Uterus (tissue), 3 donors: ENCODE measurements at regions not wholly inside any gene's neighbourhood (a gene's known extent, or its start where the extent isn't known, plus 50 kb on each side); places are given as distances from the start of the nearest gene placed in this dataset. TPM values are rescaled to one million over a fixed set of nuclear protein-coding genes. Genes with fewer than 3 reads are reported as not detected.

Experiments used
- DNase-seq, 2 donors: peaks; one replicate each; pipeline ENCODE4 v3.0.0-alpha.2; 2019 to 2020
- H3K27ac ChIP-seq, 2 donors: fragments of 200-600 bp; sonication (generic); 1 replicate in 1 of 2; 2 replicates in 1 of 2; pipeline ENCODE4 v1.5.1; 2016 to 2018
- H3K27me3 ChIP-seq, 2 donors: fragments of 200-600 bp; sonication (generic); one replicate each; pipeline ENCODE4 v1.5.1; 2018 to 2019; ENCODE audit warnings: control low read depth in 1 of 2
- H3K36me3 ChIP-seq, 2 donors: fragments of 200-600 bp; sonication (generic); one replicate each; pipeline ENCODE4 v1.5.1; 2019; ENCODE audit warnings: control low read depth in 1 of 2
- H3K4me1 ChIP-seq, 2 donors: fragments of 200-600 bp; sonication (generic); one replicate each; pipeline ENCODE4 v1.5.1; 2018 to 2019; ENCODE audit warnings: control low read depth in 1 of 2
- H3K4me3 ChIP-seq, 2 donors: fragments of 200-600 bp; sonication (generic); 1 replicate in 1 of 2; 2 replicates in 1 of 2; pipeline ENCODE4 v1.5.1; 2018 to 2019; ENCODE audit warnings: mild to moderate bottlenecking in 1 of 2
- H3K9me3 ChIP-seq, 2 donors: fragments of 200-600 bp; sonication (generic); one replicate each; pipeline ENCODE4 v1.5.1; 2019; ENCODE audit warnings: control low read depth in 1 of 2
- CTCF ChIP-seq, 4 experiments: fragments of 200-600 bp in 2 of 4; fragments of 450-650 bp in 2 of 4; sonication (generic) in 2 of 4; IDR thresholded peaks; one replicate each; pipeline ENCODE4 v1.5.1; 2016 to 2019; ENCODE audit warnings: antibody characterized with exemption in 4 of 4, mild to moderate bottlenecking in 2 of 4, moderate library complexity in 1 of 4
- POLR2A ChIP-seq, 2 donors: fragments of 450-650 bp; IDR thresholded peaks; one replicate each; pipeline ENCODE4 v1.6.1; 2016; ENCODE audit warnings: antibody characterized with exemption in 2 of 2, mild to moderate bottlenecking in 1 of 2, moderate library complexity in 1 of 2
- intact Hi-C: fragments of 100-400 bp; cut with DNase I; formaldehyde crosslinking; loops from one replicate; pipeline ENCODE4 v1.15.1; 2023; ENCODE audit warnings: low total_unique reads
- small RNA-seq: library from RNA; depleted of rRNA; stranded (forward); fragments of <200 nt; gene quantifications from one replicate; pipeline ENCODE3, GENCODE V24; 2016
- donor health status: DM: yes; HTN: yes; CAD: no.

- Histone ChIP-seq H3K4me1 (no peaks in the 10 kb centered on the region), H3K9me3 (no peaks in the 10 kb centered on the region), H3K4me3 (no peak overlapping the region), H3K36me3 (no peaks in the 10 kb centered on the region), H3K27me3 (no peaks in the 10 kb centered on the region), H3K27ac (no peak overlapping the region)
- no peak for DNase-seq
- TF ChIP-seq CTCF (IDR thresholded peaks at IDR 0.05): no peak
- TF ChIP-seq POLR2A (IDR thresholded peaks at IDR 0.05): no peak
- intact Hi-C loops: no loop called here
These were observed 51.1 kb upstream of the RBM15 start for GRCh38 chr1:110288111-110288510.

Small RNA genes in the stretch of these regions (small RNA-seq; reads per million reads assigned to genes)
- gene RF00402: not detected
